ENCODE measurements at regions not wholly inside any gene's neighbourhood (a gene's known extent, or its start where the extent isn't known, plus 50 kb on each side); places are given as distances from the start of the nearest gene placed in this dataset.

GRCh38 chr4:124970011-124970410 is 257.5 kb upstream of the ANKRD50 start:
- TF ChIP-seq CTCF (IDR thresholded peaks at IDR 0.05) (no peak), POLR2A (IDR thresholded peaks at IDR 0.05) (no peak)

All from testis (tissue), 2 donors.